ENCODE measurements at regions not wholly inside any gene's neighbourhood (a gene's known extent, or its start where the extent isn't known, plus 50 kb on each side); places are given as distances from the start of the nearest gene placed in this dataset.
A peak's percentile ranks its signal among the peaks of the same experiment; 100 is the strongest.
"Not testable (repeated sequence)": the region's sequence is repeated elsewhere in the genome, so short reads cannot be mapped to it uniquely, and the experiment has no call there.

DNA sequence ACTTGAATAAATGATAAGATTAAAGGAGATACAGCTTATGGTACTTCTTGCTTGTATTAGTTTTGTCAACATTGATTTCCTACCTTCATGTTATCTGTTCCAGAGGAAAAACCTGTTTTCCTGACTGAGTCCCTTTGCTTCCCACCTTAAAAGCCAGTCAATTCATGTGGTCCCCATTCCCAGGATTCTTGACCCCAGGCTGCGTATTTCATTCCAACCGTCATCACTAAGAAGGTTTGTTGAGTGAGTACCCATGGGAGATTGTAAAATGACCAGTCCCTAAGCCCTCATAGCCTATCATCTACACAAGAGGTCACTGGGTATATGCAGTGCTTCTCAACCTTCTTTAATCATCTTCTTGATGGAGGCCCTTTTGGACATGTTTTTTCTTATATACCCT lies 52.2 kb downstream of the BEX3 start:
- DNase-seq (ENCODE audit: low read depth): no peak

- not testable (repeated sequence) for DNase-seq (ENCODE audit: low read depth)
Observed at GRCh38 chrX:103429026-103429425, 52.7 kb downstream of the BEX3 start.

DNA sequence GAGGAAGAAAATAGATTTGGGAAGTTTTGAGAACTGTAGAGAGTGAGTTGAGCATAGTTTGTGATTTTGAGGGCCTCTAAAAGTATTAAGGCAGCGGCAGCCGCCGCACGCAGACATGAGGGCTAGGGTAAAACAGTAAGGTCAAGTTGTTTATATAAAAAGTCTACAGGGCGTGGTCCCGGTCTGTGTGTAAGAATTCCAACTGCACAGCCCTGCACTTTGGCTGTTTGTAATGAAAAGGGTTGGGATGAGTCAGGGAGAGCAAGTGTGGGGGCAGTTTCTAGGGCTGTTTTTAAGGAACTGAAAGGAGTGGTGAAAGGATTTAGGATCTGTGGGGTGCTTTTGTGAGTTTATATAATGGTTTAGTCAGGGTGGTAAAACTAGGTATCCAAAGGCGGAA lies 55.0 kb downstream of the BEX3 start:
- DNase-seq (ENCODE audit: low read depth): peak; percentile 65

DNA sequence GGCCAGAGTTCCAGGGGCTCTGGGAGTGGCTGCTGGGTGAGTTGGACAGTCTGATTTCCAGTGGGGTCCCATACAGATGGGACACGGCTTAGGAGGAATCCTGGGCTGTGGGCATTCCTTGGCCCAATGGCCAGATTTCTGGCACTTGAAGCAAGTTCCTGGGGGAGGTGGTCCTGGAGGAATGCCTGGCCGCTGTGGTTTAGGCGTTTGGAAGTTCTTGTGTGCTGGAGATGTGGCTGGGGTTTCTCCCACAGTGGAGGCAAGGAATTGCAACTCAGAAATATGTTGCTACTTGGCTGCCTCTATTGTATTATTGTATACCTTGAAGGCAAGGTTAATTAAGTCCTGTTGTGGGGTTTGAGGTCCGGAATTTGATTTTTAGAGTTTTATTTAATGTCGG lies 56.5 kb downstream of the BEX3 start:
- peak; percentile 9 for DNase-seq (ENCODE audit: low read depth)

DNA sequence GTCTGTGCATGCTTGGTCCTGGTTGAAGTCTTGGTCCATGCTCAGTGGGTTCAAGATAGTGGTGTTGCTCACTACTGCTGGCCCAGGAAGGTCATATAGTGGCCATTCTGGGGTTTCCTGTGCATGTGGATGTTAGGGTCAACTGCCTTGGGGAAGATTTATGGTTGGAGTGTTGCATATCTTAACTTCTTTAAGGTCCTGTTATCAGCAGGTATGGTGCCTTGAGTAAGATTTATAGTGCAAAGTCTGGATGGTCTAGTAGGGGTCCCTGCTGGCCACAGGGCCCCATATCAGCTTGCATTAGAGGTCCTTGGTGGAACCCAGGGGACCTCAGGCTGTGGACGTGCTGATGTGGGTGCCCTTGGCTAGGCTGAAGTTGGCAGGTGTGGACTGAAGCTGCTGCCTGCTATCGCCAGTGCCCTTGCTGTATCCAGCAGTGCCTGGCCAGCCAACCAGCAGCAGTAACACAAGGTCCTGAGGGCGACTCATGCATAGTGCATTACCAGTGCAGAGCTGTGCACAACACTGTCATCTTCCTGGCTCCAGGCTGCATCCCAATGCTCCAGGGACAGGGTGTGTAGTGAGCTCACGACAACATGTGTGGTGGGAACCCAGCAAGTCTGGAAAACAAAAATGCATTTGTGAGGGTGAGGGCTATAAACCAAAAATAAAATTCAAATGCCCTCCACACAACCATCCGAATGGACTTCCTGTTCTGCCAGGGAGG lies 61.0 kb downstream of the BEX3 start:
- no peak for DNase-seq (ENCODE audit: low read depth)

- no peak for DNase-seq (ENCODE audit: low read depth)
Observed at GRCh38 chrX:103439161-103439560, 62.8 kb downstream of the BEX3 start.

- DNase-seq (ENCODE audit: low read depth): no peak
Observed at GRCh38 chrX:103440621-103441020, 64.3 kb downstream of the BEX3 start.

- DNase-seq (ENCODE audit: low read depth): no peak
Observed at GRCh38 chrX:103441878-103442535, 65.7 kb downstream of the BEX3 start.

GRCh38 chrX:103442536-103442901 lies 66.2 kb downstream of the BEX3 start:
- DNase-seq (ENCODE audit: low read depth): no peak

DNA sequence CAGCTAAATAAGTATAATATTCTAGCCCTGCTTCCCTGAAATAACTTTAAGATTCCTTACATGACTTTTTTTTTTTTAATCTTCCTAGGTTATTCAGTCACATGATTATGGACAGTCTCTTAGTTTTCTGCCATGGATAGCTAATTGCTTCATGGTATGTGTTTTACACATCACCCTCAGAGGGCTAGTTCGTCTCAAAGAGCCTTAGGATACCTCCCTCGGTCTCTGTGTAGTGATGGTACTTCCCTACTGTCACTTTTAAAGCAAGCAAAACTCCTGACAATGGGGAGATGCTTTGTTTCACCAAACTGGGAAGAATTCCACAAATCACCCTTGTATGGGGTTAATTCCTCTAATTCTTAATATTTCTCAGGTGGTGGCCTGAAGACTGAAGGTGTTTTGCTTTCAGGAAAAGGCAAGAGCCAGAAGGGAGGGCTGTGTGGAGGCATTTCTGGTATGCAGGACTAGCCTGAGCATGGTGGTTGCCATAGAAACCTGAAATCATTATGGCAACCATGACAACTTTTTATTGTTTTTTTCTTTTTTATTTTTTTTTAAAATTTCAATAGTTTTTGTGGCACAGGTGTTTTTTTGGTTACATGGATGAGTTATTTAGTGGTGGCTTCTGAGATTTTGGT lies 70.4 kb downstream of the BEX3 start:
- peak; percentile 50 for DNase-seq (ENCODE audit: low read depth)
